ENCODE measurements at regions not wholly inside any gene's neighbourhood (a gene's known extent, or its start where the extent isn't known, plus 50 kb on each side); places are given as distances from the start of the nearest gene placed in this dataset.

GRCh38 chr14:97848317-97848980, 1051.3 kb downstream of the VRK1 start:
- Histone ChIP-seq H3K27me3 (ENCODE audit: insufficient read depth in 3 of 3, low read length in 2 of 3) (peaks cover 0 to 2% (median 0%) of the 10 kb centered on the region in 3 donors), H3K4me3 (no peak overlapping the region), H3K27ac (no peak overlapping the region), H3K4me1 (no peaks in the 10 kb centered on the region), H3K36me3 (ENCODE audit: insufficient read depth in 1 of 2, low read depth in 1 of 2) (no peaks in the 10 kb centered on the region), H3K9me3 (no peaks in the 10 kb centered on the region)
- ATAC-seq (no peak), DNase-seq (no peak)
- WGBS, 3 donors = 72 to 76% (median 73%) methylated on average over 13 of the region's 13 CpGs
- TF ChIP-seq CTCF (IDR thresholded peaks at IDR 0.05) = no peak
- intact Hi-C loops (cut with DNase I) = no loop called here

- DNase-seq = no peak
- no peak overlapping the region for H3K27ac ChIP-seq
Observed at GRCh38 chr14:97850466-97850865, 1053.3 kb downstream of the VRK1 start.

GRCh38 chr14:97850886-97851285, 1053.7 kb downstream of the VRK1 start:
- H3K9me3 ChIP-seq = no peaks in the 10 kb centered on the region
- no peak for DNase-seq
- no peak for ATAC-seq
- intact Hi-C loops (cut with DNase I) = no loop called here
- H3K4me1 ChIP-seq = no peaks in the 10 kb centered on the region
- H3K27me3 ChIP-seq (ENCODE audit: insufficient read depth in 3 of 3, low read length in 2 of 3) = no peaks in the 10 kb centered on the region
- TF ChIP-seq CTCF (IDR thresholded peaks at IDR 0.05) = no peak
- 74 to 76% (median 75%) methylated on average over 6 of the region's 6 CpGs for WGBS, 3 donors
- H3K4me3 ChIP-seq = no peak overlapping the region
- no peak overlapping the region for H3K27ac ChIP-seq
- H3K36me3 ChIP-seq (ENCODE audit: insufficient read depth in 1 of 2, low read depth in 1 of 2) = no peaks in the 10 kb centered on the region

More at GRCh38 chr14:97850466-97850865, 1053.3 kb downstream of the VRK1 start:
- intact Hi-C loops (cut with DNase I) = no loop called here
- ATAC-seq = no peak
- TF ChIP-seq CTCF (IDR thresholded peaks at IDR 0.05) = no peak
- WGBS, 3 donors = 33 to 43% (median 42%) methylated on average over 2 of the region's 2 CpGs
- Histone ChIP-seq H3K36me3 (ENCODE audit: insufficient read depth in 1 of 2, low read depth in 1 of 2) (no peaks in the 10 kb centered on the region), H3K4me3 (no peak overlapping the region), H3K9me3 (no peaks in the 10 kb centered on the region), H3K27me3 (ENCODE audit: insufficient read depth in 3 of 3, low read length in 2 of 3) (no peaks in the 10 kb centered on the region), H3K4me1 (no peaks in the 10 kb centered on the region)

- ATAC-seq (no peak), DNase-seq (no peak)
- TF ChIP-seq CTCF (IDR thresholded peaks at IDR 0.05) = no peak
- no peaks in the 10 kb centered on the region for H3K36me3 ChIP-seq (ENCODE audit: insufficient read depth in 1 of 2, low read depth in 1 of 2)
- H3K4me1 ChIP-seq = no peaks in the 10 kb centered on the region
- no peaks in the 10 kb centered on the region for H3K9me3 ChIP-seq
- intact Hi-C loops (cut with DNase I) = no loop called here
- no peak overlapping the region for H3K4me3 ChIP-seq
- 75 to 79% (median 77%) methylated on average over 15 of the region's 15 CpGs for WGBS, 3 donors
- no peak overlapping the region for H3K27ac ChIP-seq
- H3K27me3 ChIP-seq (ENCODE audit: insufficient read depth in 3 of 3, low read length in 2 of 3) = no peaks in the 10 kb centered on the region
Observed at GRCh38 chr14:97851428-97851995, 1054.3 kb downstream of the VRK1 start.

GRCh38 chr14:97854918-97855317, 1057.7 kb downstream of the VRK1 start:
- TF ChIP-seq CTCF (IDR thresholded peaks at IDR 0.05) = no peak
- Histone ChIP-seq H3K27me3 (ENCODE audit: insufficient read depth in 3 of 3, low read length in 2 of 3) (no peaks in the 10 kb centered on the region), H3K27ac (no peak overlapping the region), H3K4me3 (no peak overlapping the region), H3K36me3 (ENCODE audit: insufficient read depth in 1 of 2, low read depth in 1 of 2) (no peaks in the 10 kb centered on the region), H3K9me3 (no peaks in the 10 kb centered on the region), H3K4me1 (no peaks in the 10 kb centered on the region)
- 69 to 76% (median 74%) methylated on average over 9 of the region's 9 CpGs for WGBS, 3 donors
- DNase-seq (no peak), ATAC-seq (no peak)
- intact Hi-C loops (cut with DNase I) = no loop called here

Data from psoas muscle (tissue), 7 donors.